B cell (primary cell): ENCODE measurements at regions not wholly inside any gene's neighbourhood (a gene's known extent, or its start where the extent isn't known, plus 50 kb on each side); places are given as distances from the start of the nearest gene placed in this dataset.

Experiments used
- EZH2 ChIP-seq: IDR thresholded peaks from 2 replicates; pipeline ENCODE4 v1.6.1; 2012; ENCODE audit warnings: borderline replicate concordance, low read depth, mild to moderate bottlenecking, moderate library complexity, low read length; ENCODE audit not compliant: insufficient read depth, poor library complexity, severe bottlenecking
- TF ChIP-seq, protein P1 (sequence below): fragments of 200-600 bp; IDR thresholded peaks from one replicate; pipeline ENCODE4 v1.8.0; 2022; ENCODE audit warnings: antibody characterized with exemption, mild to moderate bottlenecking

DNA sequence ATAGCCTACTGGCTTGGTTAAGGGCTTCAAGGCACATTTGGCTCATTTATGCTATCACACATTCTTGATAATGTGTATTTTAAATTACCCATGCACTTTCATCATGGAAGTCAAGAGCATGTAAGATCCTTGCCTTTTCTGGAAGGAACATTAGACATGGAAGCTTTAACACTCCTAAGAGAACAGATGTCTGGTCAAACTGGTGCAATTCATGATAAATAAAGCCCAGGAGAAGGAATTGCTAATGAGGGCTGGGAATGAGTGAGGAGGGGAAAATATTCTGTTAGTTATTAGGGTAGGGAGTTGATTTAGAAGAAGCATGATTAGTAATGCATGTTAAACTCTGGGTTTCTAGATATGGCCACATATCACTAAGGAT lies 688.6 kb upstream of the CITED2 start:
- TF ChIP-seq, protein P1, sequence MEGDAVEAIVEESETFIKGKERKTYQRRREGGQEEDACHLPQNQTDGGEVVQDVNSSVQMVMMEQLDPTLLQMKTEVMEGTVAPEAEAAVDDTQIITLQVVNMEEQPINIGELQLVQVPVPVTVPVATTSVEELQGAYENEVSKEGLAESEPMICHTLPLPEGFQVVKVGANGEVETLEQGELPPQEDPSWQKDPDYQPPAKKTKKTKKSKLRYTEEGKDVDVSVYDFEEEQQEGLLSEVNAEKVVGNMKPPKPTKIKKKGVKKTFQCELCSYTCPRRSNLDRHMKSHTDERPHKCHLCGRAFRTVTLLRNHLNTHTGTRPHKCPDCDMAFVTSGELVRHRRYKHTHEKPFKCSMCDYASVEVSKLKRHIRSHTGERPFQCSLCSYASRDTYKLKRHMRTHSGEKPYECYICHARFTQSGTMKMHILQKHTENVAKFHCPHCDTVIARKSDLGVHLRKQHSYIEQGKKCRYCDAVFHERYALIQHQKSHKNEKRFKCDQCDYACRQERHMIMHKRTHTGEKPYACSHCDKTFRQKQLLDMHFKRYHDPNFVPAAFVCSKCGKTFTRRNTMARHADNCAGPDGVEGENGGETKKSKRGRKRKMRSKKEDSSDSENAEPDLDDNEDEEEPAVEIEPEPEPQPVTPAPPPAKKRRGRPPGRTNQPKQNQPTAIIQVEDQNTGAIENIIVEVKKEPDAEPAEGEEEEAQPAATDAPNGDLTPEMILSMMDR, result no peak
- no peak for TF ChIP-seq EZH2
